Transverse colon (tissue), 3 donors: ENCODE measurements at regions not wholly inside any gene's neighbourhood (a gene's known extent, or its start where the extent isn't known, plus 50 kb on each side); places are given as distances from the start of the nearest gene placed in this dataset.

Experiments
- CTCF ChIP-seq, 5 experiments: fragments of 200-600 bp in 3 of 5; fragments of 450-650 bp in 2 of 5; sonication (generic) in 3 of 5; IDR thresholded peaks; 1 replicate in 2 of 5; 2 replicates in 3 of 5; pipeline ENCODE4 v1.5.1; 2016 to 2017; ENCODE audit warnings: antibody characterized with exemption in 5 of 5, inconsistent platforms in 3 of 5, mild to moderate bottlenecking in 2 of 5, moderate library complexity in 1 of 5
- EP300 ChIP-seq: sonication (generic); formaldehyde crosslinking; IDR thresholded peaks from one replicate; pipeline ENCODE4 v1.6.1; 2017; ENCODE audit warnings: antibody characterized with exemption, low read depth

GRCh38 chr4:26065833-26066232 lies 151.8 kb downstream of the SMIM20 start:
- TF ChIP-seq CTCF (IDR thresholded peaks at IDR 0.05) (no peak), EP300 (no peak)
